HG03432 (cell line): ENCODE measurements at regions not wholly inside any gene's neighbourhood (a gene's known extent, or its start where the extent isn't known, plus 50 kb on each side); places are given as distances from the start of the nearest gene placed in this dataset.

Experiments used
- ATAC-seq: cut with Tn5 transposase; IDR thresholded peaks from one replicate; pipeline ENCODE4 v1.9.1; 2021; ENCODE audit warnings: mild to moderate bottlenecking, moderate library complexity; ENCODE audit not compliant: unreplicated experiment

- ATAC-seq: no peak
These were observed 61.7 kb downstream of the KCNJ2 start for GRCh38 chr17:70230850-70231640.

DNA sequence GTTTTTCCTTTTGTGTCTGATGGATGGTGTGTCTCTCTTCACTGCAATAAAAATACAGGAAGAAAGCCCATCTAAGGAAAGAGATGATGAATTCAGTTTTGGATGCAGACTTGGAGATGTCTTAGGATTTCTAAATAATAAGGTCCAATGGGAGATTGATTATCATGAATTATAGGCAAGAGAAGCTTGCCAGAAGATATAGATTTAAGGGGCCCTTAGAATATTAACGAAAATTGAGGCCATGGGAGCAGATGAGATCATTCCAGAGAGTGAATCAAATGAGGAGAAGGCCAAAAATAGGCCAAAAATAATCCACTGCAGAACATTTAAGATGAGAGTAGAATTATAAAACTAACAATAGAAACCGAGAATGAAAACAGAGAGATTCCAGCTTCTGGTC lies 63.1 kb downstream of the KCNJ2 start:
- no peak for ATAC-seq

DNA sequence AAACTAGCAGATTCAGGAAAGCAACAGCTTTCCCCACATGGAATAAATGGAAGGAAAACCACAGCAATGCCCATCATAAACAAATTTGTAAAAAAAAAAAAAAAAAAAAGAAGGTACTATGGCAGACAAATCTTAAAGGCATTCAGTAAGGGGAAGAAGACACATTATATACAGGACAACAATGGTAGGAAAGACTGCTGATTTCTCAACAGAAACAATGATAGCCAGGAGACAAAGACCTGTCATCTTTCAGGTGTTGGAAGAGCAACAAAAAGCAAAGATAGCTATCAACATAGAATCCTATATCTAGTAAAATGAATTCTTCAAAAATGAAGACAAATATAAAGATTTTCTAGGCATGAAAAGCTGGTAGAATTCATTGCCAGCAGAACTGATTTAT lies 65.9 kb downstream of the KCNJ2 start:
- no peak for ATAC-seq

- ATAC-seq: no peak
These were observed 68.9 kb downstream of the KCNJ2 start for GRCh38 chr17:70238228-70238627.

GRCh38 chr17:70238646-70239045 lies 69.3 kb downstream of the KCNJ2 start:
- no peak for ATAC-seq

DNA sequence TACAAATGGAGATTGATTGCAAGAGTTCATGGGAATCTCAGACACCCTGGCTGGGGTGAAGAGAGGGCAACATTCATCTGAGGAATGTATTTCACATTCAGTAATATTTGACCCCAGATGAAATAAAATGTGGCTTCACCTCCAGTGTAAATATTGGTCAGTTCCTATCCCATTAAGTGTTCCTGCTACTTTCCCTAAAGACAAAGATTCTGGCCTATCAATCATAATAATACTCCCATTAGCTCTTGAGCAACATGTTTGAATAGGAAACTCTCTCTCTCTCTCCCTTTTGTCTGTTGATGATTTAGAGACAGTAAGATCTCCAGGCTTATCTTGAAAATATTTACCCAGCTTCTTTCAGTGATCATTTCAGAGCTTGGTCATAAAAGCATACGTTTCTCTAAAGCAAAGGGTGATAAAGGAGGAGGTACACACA lies 70.1 kb downstream of the KCNJ2 start:
- ATAC-seq: no peak

DNA sequence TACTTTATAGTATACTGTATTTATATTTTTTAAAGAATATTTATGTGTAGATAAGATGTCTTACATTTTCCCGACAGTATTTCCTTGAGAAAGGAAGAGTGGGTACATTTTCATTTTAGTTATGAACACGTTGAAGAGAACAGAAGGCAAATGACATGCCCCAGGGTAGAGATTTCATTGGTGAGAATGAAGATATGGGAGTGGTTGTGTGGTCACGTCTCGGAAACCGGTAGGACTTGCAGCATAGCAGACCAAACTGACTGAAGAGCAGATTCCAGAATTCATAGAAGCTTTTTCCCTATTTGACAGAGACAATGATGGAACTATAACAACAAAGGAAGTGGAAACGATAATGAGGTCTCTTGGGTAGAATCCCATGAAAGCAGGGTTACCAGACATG lies 71.7 kb downstream of the KCNJ2 start:
- ATAC-seq: no peak

GRCh38 chr17:70242781-70243437 lies 73.6 kb downstream of the KCNJ2 start:
- ATAC-seq: no peak

GRCh38 chr17:70251706-70252105 lies 82.4 kb downstream of the KCNJ2 start:
- ATAC-seq: no peak

DNA sequence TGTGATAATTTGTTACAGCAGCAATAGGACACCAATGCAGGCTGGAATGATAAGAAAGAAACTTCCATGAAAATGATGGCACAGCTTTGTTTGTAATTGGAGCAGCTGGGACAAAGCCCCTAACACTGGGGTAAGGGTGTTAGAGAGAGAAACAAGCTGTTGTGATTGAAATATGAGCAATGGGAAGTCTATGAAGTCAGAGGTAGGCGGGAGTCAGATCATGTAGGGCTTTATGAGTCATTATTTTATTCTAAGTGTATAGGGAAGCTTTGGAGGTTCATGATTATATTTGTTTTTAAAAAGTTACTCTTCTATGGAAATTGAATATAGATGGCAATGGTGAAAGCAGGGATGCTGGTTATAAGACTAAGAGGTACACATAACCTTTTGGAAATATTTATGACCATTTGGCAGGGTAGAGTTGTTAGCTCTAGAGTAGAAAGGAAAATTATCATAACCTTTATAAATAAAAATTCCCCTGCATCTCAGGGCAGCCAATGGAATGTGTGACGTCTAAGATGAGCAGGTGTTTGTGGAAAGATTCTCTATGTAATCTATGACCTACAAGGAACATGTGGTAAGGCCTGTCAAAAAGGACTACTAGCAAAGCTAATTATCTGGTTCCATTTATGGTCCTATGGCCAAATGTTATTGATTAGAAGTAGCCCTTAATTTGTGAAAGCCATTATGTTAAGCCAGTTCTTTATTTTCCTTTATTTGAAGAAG lies 85.6 kb downstream of the KCNJ2 start:
- no peak for ATAC-seq

GRCh38 chr17:70256751-70257150 lies 87.4 kb downstream of the KCNJ2 start:
- ATAC-seq: no peak

DNA sequence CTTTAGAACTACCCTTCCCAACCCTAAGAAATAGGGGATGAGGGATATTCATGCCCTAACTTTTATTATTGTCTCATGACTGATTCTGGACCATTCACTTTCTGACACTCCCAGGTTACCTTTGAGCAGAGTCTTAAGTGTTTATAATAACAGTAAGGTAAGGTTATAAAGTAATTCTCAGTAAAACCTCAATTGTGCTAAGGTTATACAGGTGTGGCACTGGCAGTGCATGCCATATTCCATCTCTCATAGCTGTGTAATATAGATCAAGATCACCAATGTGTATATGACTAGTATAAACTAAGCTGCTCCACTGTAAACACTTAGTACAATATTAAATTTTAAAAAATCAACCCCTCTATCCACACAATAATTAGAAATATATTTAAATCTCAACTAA lies 89.1 kb downstream of the KCNJ2 start:
- no peak for ATAC-seq

- no peak for ATAC-seq
These were observed 90.1 kb downstream of the KCNJ2 start for GRCh38 chr17:70259400-70259799.

DNA sequence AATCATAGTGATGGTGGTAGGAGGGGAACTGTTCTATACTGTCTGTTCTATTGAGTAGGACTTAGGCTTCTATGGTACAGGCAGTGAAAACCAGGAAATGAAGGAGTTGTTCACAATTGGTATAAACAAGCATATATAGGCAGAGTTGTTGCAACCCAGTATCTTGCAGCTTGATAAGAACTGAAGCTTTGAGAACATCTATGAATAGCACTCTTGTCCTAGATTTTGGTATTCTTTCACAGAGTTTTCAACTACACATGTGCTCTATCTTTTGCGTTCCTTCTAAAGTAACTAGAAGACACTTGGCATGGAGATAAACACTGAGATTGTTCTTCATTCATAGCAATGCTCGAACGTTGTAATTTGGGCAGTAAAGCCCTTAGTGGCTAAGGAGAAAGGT lies 91.8 kb downstream of the KCNJ2 start:
- no peak for ATAC-seq

DNA sequence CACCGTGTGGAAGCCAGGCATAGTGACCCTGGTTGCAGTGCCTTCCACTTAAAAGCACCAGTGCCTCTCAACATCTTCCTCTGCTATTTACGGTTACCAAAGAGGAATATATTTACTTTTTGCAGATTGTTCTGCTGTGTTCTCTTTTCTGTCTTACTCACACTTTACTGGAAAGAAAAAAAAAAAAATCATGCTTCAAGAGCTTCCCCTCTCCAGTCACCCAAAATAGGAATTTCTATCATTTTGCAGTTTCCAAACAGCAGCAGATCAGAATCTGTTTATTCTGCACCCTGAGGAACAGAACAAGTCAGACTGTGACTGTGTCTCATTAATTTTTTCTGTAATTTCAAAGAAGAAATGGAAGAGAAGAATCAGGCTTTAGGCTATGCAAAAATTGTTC lies 96.1 kb downstream of the KCNJ2 start:
- ATAC-seq: no peak

GRCh38 chr17:70266394-70266793 lies 97.1 kb downstream of the KCNJ2 start:
- ATAC-seq: no peak

- ATAC-seq: no peak
These were observed 99.1 kb downstream of the KCNJ2 start for GRCh38 chr17:70268383-70268782.

- ATAC-seq: no peak
These were observed 101.2 kb downstream of the KCNJ2 start for GRCh38 chr17:70270554-70270953.

DNA sequence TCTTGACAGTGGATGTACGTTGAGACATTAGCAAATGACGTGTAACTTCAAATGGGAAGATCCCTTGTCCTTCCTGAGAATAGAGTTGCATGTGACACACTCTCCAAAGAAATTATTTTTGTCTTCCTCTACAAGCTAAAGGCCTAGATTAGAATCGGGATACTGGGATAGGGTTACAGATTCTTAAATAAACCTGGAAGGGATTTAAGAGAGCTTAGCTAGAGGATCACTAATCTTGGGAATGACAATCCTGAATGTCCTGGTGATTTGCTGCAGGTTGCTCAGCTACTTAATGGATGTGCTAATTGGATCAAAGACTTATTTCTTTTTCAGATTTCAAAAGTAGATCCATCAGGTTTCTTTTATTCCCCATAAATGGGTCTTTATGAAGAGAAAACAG lies 101.9 kb downstream of the KCNJ2 start:
- no peak for ATAC-seq

GRCh38 chr17:70271672-70272071 lies 102.3 kb downstream of the KCNJ2 start:
- no peak for ATAC-seq

DNA sequence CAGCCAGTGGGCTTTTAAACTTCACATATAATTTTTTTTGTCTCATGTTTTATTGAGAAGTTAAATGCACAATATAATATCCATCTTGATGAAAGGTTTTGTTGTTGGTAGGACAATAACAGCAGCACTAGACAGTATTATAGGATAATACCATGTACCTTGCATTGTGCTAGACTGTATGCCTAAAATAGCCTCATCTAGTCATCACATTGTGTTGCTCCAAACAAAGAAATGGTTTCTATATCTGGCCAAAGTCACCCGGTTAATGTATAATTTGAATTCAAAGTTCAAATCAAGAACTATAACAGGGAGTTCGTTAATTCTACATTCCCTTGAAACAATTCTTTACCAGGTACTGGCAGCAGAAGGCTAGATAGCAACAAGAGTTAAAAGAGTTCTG lies 104.9 kb downstream of the KCNJ2 start:
- no peak for ATAC-seq

DNA sequence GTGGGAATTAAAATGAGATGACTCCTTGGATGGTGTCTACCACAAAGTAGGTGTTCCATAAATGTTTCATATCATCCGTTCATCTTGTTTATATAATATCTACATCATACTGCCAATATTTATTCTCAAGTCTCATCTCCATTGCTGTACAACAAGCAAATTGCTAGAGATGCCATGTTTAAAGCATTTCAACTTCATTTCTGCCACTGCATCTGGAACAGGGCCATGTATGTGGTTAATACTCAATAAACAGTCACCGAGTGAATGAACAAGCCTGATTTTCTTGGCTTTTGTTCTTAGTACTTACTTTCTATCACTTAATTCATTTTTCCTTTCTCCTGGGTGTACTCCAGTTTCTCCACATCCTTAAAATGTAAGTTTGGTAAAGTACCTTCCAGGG lies 107.6 kb downstream of the KCNJ2 start:
- no peak for ATAC-seq
